HG02981 (cell line): ENCODE measurements at regions not wholly inside any gene's neighbourhood (a gene's known extent, or its start where the extent isn't known, plus 50 kb on each side); places are given as distances from the start of the nearest gene placed in this dataset.

Experiments
- ATAC-seq: cut with Tn5 transposase; IDR thresholded peaks from one replicate; pipeline ENCODE4 v1.9.1; 2021; ENCODE audit warnings: mild to moderate bottlenecking, moderate library complexity; ENCODE audit not compliant: unreplicated experiment

DNA sequence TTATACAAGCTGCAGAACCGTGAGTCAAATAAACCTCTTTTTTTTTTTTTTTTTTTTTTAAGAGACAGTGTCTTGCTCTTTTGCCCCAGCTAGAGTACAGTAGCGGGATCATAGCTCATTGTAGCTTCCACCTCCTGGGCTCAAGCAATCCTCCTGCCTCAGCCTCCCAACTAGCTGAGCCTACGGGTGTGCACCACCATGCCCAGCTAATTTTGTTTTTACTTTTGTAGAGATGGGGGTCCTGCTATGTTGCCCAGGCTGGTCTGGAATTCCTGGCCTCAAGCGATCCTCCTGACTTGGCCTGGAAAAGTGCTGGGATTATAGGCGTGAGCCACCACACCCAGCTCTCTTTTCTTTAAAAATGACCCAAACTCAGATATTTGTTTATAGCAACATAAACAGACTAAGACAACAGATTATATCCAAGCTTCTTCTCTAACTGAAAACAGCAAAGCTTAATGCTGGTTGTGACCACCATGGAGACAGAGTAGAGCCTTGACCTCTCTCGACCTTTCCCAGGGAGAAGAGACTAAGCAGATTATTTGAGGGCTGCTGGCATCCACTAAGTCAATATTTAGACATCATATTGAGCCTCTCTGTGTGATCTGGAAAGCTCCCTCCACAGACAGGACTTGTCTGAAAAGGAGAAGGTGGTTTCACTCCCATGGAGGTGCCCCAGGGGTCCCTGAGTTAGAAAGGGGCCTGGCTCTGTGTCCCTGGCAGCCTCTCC is 150.0 kb downstream of the KCTD15 start:
- ATAC-seq = no peak

DNA sequence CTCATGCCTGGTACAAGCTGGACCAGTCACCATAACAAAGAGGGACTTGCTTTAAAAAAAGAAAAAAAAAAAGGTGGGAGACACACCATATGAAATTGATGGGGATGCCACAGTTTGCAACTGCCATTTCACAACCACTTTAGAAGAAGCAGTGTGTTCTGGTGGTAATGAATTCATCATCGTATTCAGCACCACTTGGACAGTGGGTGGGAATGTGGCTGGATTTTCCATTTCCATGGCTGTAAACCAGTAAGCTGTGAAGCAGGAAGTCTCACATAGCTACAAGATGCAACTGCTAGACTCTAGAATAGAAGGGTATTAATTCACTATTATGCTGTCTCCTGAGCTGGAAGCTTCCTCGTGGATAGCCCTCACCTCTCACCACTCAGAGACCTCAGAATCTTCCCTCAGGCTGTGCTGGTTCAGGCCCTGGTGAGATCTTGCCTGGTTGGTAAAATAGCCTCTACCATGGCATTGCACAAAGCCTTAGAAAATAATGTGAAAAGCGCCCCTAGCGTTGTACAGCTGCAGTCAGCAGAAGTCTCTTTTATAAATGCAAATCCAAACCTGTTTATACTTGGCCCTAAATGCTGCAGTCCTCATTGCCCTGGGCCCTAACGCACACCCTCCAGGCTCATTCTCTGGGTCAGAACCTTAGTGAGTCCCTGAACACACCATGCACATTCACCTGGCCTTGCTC is 150.7 kb downstream of the KCTD15 start:
- ATAC-seq = no peak

DNA sequence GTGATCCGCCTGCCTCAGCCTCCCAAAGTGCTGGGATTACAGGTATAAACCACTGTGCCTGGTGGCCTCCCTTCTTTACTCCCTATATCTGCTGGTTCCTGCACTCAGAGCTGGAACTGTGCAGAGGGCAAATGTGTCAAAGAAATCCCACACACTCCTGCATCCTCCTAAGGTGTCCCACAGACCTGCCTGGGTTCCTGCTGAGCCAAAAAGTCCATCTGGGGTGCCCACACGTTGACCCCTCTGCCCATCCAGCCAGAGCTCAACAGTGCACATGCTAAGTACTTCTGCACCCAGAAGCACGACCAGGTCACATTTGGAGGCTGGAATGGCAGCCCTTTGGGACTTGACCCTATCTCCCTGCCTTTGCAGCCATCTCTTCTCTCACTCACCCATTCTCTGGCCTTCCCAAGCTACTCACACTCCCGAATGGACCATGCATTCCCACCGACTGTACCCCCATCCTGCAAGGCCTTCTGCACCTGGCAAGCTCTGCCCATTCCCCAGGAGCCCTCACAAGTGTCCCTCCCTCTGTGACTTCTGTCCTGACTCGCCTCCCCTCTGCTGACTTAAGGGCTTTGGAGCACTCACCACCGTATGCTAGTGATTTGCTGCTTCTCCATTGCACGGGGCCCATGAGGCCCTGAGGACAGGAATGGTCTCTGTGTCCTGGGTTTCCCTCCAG is 152.1 kb downstream of the KCTD15 start:
- no peak for ATAC-seq

DNA sequence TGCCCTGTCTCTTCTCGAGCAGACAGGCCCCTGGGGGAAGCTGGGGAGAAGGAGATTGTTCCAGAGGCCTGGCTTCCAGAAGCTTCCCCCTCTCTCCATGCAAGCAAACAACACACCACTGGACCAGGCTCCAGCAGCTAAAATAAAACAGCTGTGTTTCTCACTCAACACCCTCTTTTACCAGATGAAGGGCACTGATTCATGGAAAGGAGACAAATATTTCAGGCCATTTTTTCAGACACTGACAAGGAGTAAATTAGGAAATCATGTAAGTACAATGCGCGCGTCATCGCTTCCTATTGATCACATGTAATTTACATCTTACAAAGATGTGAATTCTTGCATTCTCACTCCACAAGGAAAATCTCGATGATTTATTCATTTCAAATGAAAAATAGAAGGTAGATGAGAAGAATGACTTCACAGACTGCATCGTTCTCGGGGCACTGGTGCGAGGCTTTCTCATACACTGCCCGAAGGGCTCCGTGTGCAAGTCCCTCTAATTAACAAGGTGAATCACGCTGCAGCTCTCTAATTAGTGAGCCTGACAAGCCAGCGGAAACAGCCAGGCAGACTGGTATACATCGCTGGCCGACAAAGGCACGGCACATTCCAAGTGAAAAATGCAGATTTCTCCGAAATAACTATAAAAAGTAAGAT is 153.6 kb downstream of the KCTD15 start:
- no peak for ATAC-seq

GRCh38 chr19:33953023-33953422 is 156.4 kb downstream of the KCTD15 start:
- no peak for ATAC-seq

DNA sequence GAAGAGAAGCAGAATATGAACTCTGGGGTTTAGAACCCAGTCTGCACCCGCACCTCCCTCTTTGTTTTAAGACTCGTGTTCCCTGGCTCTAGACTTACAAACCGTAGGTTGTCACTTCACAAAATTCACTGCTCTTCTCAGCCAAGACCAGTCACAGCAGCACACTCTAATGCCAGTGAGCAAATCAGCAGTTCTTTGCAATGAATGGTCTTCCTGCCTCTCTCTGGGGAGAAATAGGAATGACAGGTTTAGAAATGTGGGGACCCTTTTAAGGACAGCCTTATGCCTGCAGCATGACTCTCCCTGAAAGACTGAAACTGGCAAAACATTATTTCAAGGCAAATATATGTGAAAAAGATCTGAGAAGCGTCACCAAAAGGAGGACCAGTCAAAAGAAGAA is 156.9 kb downstream of the KCTD15 start:
- no peak for ATAC-seq

- ATAC-seq = no peak
Measured at GRCh38 chr19:33954686-33955085, 158.0 kb downstream of the KCTD15 start.

- ATAC-seq = no peak
Measured at GRCh38 chr19:33956941-33957340, 160.3 kb downstream of the KCTD15 start.

GRCh38 chr19:33957804-33958203 is 161.1 kb downstream of the KCTD15 start:
- no peak for ATAC-seq

DNA sequence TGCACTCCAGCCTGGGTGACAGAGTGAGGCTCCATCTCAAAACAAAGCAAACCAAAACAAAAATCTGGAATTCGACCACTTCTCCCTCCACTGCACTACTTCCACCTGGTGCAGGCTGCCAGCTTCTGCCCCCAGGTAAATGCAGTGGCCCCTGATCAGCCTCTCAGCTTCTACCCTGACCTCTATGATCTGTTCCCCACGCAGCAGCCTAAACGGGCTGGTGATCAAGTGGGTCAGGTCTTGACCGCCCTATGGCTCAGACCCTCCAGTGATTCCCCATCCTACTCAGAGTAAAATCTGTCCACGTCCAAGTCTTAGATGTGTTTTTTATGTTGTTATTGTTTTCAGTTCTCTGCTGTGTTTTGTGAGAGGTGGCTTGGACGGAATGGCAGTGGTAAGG is 163.9 kb downstream of the KCTD15 start:
- no peak for ATAC-seq

DNA sequence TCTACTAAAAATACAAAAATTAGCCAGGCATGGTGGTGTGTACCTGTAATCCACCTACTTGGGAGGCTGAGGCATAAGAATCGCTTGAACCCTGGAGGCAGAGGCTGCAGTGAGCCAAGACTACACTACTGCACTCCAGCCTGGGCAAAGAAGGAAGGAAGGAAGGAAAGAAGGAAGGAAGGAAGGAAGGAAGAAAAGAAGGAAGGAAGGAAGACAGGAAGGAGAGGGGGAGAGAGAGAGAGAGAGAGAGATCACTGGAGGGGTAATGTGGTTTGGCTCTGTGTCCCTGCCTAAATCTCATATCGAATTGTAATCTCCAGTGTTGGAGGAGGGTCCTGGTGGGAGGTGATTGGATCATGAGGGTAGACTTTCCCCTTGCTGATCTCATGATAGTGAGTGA is 165.5 kb downstream of the KCTD15 start:
- ATAC-seq = no peak

DNA sequence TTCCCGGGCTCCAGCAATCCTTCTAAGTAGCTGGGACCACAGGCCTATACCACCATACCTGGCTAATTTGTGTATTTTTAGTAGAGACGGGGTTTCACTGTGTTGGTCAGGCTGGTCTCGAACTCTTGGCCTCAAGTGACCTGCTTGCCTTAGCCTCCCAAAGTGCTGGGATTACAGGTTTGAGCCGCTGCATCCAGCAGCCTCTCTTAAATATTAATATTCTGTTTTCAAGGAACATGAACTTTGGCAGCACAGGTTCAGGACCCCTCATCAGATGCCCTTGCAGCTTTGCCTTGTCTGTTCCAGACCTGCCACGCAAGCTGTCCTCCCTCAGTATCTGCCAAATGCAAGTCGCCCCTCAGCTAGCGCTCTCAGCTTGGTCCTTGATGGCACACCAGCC is 166.8 kb downstream of the KCTD15 start:
- ATAC-seq = no peak

DNA sequence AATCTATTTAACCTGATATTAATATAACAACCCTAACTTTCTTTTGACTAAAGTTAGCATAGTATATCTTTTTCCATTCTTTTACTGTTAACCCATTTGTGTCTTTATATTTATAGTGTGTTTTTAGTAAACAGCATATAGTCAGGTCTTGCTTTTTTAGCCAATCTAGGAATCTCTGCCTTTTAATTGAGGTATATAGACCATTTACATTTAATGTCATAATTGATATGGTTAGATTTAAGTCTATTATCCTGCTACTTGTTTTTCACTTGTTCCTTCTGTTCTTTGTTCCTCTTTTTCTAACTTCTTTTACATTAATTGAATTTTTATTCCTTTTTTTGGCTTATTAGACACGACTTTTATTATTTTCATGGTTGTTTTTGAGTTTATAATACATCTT is 174.4 kb downstream of the KCTD15 start:
- no peak for ATAC-seq

DNA sequence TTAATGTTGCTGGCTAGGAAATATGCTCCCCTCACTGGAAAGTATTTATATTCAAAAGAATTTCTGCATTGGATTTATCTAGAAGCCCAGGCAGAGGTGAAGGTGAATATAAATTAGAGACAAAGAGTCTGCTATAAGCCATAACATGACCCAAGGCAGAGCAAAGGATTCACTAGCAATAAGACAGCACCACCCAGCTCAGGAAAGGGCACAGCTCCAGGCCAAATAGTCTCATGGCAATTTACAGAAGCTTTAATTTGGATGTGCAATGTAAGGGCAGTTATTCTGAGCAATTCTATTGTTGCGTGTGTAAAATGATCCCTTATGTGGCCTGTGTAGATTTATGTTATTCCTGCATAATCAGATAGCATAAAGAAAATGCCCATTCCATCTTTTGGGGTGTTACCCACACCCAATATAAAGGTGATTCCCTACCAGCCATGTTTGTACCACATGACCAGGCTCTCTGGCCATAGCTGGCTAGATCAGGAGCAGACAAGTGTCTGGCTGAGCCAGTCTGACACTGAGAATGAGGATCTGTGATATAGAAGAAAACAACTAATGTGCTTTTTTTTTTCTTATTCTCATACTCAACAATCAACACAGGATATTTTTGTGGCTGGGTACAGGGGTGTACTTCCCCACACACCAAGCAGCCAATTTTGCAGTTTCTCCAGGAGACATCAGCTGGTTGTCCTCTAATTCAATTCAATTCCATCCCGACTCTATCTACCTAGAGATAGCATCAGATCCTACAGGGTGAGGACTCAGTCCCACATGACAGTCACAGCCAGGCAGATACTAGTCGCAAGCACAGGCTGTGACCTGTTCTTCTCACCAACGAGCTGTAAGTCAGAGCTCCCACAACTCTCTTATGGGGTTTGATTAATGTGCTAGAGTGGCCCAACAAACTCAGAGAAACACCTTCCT is 181.4 kb downstream of the KCTD15 start:
- no peak for ATAC-seq

DNA sequence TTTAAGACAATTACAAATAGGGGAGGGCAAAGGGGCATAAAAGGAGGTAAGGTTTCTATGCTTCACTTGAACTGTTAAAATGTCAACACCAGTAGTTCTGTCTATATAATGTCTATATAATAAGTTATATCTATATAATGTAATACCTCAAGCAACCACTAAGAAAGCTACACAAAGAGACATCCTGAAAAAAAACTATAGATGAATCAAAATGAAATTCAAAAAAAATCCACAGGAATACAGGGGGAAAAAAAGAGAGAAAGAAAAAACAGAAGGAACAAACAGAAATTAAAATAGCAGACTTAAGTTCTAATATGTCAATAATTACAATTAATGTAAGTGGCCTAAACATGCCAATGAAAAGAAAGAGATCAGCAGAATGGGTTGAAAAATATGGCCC is 186.0 kb downstream of the KCTD15 start:
- no peak for ATAC-seq

DNA sequence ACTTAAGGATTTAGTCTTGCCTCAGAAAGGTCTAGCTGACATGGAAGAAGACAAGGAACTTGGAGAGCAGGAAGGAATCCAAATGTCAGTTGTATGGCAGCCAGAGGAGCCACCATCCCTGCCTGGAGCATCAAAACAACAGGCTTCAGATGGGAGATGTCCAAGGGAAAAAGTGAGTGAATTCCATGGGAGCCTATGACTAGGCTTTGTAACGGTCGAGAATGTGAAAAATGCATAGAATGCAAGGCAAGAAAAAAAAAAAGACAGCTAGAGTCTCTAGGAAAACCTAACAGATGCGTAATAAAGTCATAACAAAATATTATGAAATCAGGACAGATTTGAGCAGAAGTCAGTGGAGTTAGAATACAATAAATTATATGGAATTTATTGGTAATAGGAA is 183.7 kb upstream of the LSM14A start:
- ATAC-seq = no peak

DNA sequence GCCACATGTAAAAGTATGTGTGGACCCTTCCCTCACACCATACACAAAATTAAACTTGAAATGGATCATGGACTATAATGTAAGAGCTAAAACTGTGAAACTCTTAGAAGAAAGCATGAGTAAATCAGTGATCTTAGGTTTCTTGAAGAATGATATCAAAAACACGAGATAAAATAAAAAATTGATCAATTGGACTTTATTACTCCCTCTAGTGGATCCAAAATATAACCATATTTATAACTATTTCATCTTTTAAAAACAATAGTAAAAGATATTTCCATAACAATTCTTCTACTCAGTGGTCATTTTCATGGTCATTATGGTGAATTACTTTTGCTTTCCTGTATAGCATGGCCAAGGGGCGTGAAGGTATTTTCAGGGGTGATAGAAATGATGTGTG is 174.6 kb upstream of the LSM14A start:
- no peak for ATAC-seq

DNA sequence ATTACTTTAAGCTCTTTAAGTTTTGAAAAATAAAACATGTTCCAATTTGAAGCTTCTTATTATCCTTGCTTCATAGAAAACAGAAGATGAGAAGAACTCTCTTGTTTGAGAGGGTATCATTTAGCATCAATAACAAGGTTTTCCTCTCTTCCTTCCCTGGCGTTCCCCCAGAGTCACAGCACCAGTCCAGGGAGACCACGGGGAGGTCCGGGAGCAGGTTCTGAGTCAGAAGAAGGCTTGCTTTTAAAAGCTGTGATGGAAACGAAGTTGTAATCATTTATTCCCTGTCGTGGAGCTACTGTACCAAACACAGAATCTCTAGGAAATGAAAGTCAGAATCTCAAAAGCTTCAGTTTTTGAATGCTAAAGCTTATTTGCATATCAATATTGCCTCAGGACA is 174.0 kb upstream of the LSM14A start:
- no peak for ATAC-seq

DNA sequence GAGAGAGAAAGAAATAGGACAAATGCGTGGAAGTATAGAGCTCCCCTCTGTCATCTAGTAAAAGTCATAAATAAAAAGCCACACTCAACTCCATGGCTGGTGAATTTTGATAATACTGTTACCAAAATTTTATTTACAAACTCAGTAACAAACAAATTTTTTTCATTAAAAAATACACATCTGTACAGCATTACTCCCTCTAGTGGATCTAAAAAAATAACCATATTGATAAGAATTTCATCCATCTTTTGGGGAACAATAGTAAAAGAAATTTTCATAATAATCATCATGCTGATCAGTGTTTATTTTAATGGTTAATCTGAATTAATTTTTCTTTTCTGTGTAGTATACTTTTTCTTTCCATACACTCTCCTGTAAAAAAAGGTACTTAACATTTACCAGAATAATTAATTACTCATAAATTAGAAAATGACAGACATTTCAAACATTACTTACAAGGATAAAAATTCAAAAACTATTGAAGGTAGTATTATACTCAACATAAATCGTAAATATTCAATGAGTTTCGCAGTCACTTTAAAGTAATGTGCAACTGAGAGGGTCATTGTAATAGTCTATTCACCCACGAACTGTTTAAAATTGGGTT is 173.5 kb upstream of the LSM14A start:
- ATAC-seq = no peak

- no peak for ATAC-seq
Measured at GRCh38 chr19:34017024-34017423, 155.3 kb upstream of the LSM14A start.
